GM23338 (cell line): ENCODE measurements at regions not wholly inside any gene's neighbourhood (a gene's known extent, or its start where the extent isn't known, plus 50 kb on each side); places are given as distances from the start of the nearest gene placed in this dataset.

ENCODE experiments used
- CREB1 ChIP-seq: fragments of 250-450 bp; sonication (Bioruptor Pico); IDR thresholded peaks from 2 replicates; pipeline ENCODE4 v1.5.0; 2020; ENCODE audit warnings: low read depth, mild to moderate bottlenecking, moderate library complexity
- EZH2 ChIP-seq: fragments of 200-600 bp; sonication (generic); IDR thresholded peaks from one replicate; pipeline ENCODE4 v1.8.0; 2017; ENCODE audit warnings: antibody characterized with exemption, mild to moderate bottlenecking, low read depth; ENCODE audit not compliant: unreplicated experiment
- EZH2phosphoT487 ChIP-seq: fragments of 200-600 bp; sonication (generic); IDR thresholded peaks from one replicate; pipeline ENCODE4 v1.8.1; 2018; ENCODE audit warnings: antibody characterized with exemption; ENCODE audit not compliant: unreplicated experiment
- NANOG ChIP-seq: IDR thresholded peaks from 2 replicates; pipeline ENCODE4 v1.6.1; 2016; ENCODE audit warnings: antibody characterized with exemption, borderline replicate concordance
- POLR2AphosphoS5 ChIP-seq: IDR thresholded peaks from 2 replicates; pipeline ENCODE4 v1.6.1; 2016; ENCODE audit warnings: antibody characterized with exemption, low read depth
- REST ChIP-seq: IDR thresholded peaks from one replicate; pipeline ENCODE4 v1.6.1; 2018; ENCODE audit warnings: antibody characterized with exemption; ENCODE audit not compliant: unreplicated experiment
- TF ChIP-seq, protein P1 (sequence below), 2 experiments: fragments of 200-600 bp in 1 of 2; sonication (generic) in 1 of 2; conservative IDR thresholded peaks; 2 replicates each; pipeline versions ENCODE4 v1.5.1 to v1.6.1; 2016 to 2017; ENCODE audit warnings: antibody characterized with exemption in 2 of 2, low read depth in 2 of 2, mild to moderate bottlenecking in 2 of 2, moderate library complexity in 1 of 2

DNA sequence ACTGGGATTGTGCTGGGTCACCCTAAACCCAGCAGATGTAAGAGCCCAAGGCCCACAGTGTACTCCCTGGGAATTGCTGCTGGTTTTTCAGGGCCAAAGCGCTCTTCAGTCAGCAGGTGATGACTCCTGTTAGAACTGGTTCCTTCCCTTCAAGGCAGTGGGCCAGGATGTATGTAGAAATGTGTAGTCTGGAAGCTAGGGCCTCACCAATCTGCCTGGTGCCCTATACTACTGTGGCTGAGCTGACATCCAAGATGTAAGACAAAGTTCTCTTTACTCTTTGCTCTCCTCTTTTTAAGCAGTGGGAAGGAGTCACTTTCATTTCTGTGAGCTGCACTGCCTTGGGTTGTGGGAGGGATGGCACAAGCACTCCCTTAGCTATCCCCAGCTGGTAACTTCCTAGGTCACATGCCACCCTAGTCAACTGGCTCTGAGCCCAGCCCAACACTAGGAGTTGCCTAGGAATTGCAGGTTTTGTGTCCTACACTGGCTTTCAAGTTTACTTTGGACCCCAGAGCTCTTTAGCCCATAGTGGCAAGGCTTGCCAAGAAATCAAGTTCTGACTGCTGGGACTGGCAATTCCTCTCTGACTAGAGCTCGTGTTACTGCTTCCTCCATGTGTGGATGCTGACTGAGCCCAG lies 249.2 kb downstream of the C12orf50 start:
- TF ChIP-seq, protein P1, sequence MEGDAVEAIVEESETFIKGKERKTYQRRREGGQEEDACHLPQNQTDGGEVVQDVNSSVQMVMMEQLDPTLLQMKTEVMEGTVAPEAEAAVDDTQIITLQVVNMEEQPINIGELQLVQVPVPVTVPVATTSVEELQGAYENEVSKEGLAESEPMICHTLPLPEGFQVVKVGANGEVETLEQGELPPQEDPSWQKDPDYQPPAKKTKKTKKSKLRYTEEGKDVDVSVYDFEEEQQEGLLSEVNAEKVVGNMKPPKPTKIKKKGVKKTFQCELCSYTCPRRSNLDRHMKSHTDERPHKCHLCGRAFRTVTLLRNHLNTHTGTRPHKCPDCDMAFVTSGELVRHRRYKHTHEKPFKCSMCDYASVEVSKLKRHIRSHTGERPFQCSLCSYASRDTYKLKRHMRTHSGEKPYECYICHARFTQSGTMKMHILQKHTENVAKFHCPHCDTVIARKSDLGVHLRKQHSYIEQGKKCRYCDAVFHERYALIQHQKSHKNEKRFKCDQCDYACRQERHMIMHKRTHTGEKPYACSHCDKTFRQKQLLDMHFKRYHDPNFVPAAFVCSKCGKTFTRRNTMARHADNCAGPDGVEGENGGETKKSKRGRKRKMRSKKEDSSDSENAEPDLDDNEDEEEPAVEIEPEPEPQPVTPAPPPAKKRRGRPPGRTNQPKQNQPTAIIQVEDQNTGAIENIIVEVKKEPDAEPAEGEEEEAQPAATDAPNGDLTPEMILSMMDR (conservative IDR thresholded peaks at IDR 0.05; ENCODE audit: low read depth in 2 of 2): no peak
- TF ChIP-seq EZH2: no peak
- TF ChIP-seq REST: no peak
- no peak for TF ChIP-seq POLR2AphosphoS5
- TF ChIP-seq CREB1 (CRISPR knock-in tag): no peak
- TF ChIP-seq EZH2phosphoT487: no peak
- TF ChIP-seq NANOG: no peak
